ENCODE measurements at regions not wholly inside any gene's neighbourhood (a gene's known extent, or its start where the extent isn't known, plus 50 kb on each side); places are given as distances from the start of the nearest gene placed in this dataset.

DNA sequence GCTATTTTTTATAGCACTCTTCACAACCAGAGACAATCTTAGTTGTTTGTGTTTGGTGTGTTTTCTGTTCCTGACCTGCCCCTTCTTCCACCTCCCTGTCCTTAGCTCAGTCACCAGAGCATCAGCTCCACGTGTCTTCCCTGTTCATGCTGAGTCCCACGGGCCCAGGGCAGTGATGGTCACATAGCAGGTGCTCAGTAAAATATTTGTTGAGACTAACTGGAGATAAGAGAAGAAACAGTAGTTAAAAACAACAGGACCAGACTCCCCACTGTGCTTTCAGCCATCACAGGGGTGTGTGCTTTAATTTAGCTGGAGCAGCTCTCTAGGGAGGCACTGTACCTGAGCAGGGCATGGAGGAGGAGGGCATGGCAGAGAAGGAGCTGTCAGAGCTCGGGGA, 307.3 kb upstream of the ZNF32 start:
- DNase-seq = no peak

DNA sequence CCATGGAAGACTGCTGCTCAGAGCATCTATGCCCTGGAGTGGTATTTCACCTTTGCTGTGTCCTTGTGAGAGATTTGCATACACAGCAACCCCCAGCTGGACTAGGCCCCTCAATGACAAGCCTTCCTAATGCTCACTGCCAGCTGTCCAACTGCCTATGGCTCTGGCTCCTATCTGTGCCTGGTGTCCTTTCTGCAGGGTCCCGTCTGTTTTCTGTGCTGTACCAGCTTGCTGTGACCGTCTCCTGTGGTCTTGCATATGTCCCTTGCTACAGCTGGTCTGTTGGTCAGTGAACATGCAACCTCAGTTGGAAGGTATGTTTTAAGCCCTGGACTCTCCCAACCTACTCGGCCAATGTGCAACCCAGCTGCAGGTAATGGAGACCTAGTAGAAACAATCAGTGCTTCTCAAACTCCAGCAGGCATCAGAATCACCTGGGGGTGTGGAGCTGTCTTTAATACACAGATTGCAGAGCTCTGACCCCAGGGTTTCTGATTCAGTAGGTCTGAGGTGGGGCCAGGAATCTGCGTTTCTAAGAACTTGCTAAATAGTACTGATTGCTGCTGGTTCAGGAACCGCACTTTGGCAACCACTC, 306.4 kb upstream of the ZNF32 start:
- DNase-seq = no peak

- DNase-seq = no peak
These were observed 305.0 kb upstream of the ZNF32 start for GRCh38 chr10:43953672-43954071.

DNA sequence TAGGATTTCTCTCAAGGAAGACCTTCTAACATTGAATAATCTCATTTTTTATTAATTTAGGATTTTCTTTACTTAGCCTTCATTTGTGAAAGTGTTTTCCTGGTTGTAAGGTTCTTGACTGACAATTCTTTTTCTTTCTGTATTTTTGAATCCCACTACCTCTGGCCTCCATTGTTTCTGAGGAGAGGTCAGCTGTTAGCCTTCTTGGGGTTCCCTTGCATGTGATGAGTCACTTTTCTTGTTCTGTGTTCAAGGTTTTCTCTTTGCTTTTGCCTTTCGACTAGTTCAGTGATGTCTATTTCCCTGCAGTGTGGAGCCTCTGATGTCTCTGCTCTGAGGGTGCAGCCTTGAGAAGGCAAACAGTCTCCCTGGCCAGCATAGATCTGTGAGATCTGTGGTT, 304.1 kb upstream of the ZNF32 start:
- DNase-seq = no peak

DNA sequence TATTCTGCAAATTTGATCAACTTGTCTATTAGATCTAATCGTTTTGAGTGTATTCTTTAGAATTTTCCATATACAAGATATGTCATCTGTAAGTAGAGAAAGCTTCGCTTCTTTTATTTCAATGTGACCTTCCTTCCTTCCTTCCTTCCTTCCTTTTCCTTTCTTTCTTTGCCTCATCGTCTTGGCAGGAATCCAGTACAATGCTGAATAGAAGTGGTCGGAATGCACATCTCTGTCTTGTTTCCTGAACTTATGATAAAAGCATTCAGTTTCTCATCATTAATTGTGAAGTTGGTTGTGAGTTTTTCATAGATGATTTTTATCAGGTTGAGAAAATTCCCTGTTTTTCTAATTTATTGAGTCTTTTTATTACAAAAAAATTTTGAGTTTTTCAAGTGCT, 300.7 kb upstream of the ZNF32 start:
- no peak for DNase-seq

DNA sequence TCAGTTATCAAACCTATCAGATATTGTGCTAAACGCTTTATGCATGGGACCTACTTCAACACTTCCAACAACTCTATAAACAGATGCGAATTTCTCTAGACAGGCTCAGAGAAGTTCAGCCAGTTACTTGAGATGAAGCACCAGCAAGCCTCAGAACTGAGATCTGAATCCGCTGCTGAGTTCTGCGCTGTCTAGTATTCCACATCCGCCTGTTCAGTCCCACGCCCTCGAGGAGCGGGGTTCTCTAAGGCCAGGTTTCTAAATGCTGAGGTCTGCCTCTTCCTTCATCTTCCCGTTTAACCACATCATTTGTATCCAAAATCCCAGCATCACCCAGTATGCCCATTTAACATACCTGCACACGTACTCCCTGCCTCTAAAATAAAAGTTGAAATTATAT, 297.8 kb upstream of the ZNF32 start:
- no peak for DNase-seq

GRCh38 chr10:43945908-43946307, 297.2 kb upstream of the ZNF32 start:
- DNase-seq = no peak

GRCh38 chr10:43945094-43945730, 296.5 kb upstream of the ZNF32 start:
- DNase-seq = no peak

DNA sequence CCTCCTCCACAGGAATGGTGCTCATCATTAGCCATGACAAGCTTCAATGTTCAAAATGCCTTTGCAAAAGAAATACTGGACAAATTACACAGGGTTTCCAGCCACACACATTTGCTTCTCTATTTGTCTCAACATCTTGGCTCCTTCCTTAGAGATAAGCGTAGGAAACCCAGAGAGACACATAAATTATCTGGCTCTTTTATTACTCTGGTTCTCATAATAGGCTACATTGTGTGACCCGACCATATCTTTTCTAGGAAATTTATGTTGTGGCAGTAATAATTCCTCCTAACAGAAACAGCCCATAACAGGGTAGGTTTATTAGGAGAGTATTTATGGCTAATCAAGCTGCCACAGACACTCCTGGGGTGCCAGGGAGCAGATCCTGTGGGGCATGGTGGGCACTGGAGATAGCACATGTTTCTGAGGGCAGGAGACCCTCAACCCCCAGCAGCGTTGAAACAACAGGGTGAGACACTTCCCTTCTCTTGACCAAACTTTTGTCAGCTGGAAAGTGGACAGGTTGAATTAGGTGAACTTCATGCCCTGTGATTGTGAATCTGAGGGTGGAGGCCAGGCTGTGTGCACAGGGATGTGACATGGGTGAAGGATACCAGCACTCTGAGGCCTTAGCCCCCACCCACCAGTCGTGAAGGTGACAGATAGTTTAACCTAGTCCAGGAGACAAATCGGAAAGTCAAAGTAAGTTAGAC, 295.9 kb upstream of the ZNF32 start:
- DNase-seq = peak; percentile 11

DNA sequence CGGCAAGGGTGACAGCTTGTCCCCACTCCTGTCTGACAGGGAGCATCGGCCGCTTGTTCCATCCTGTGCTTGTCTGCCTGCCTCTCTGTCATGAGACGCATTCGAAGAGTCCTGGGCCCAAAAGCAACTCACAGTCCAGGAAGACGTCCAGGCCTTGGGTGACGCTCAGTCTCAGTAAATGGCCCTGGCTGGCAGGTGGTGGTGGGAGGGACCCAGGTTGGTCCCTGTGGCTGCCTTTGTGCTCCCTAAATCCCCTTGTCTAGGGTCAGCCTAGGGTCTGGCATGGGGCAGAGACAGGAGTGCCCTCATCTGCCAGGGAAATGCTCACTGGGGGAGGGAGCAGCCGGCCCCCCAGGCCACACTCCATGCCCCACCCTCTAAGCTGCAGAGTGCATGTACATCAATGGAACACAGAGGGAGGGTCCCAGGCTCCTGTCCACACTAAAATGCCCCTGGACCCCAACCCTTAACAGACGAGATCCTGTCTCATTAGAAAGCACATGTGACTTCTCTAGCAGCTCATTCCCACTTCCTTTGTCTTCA, 295.2 kb upstream of the ZNF32 start:
- DNase-seq = no peak

GRCh38 chr10:43943119-43943817, 294.6 kb upstream of the ZNF32 start:
- DNase-seq = no peak

- no peak for DNase-seq
These were observed 293.6 kb upstream of the ZNF32 start for GRCh38 chr10:43942096-43942850.

- DNase-seq = no peak
These were observed 292.5 kb upstream of the ZNF32 start for GRCh38 chr10:43940898-43941837.

GRCh38 chr10:43939939-43940820, 291.5 kb upstream of the ZNF32 start:
- DNase-seq = peak; percentile 41

- no peak for DNase-seq
These were observed 290.8 kb upstream of the ZNF32 start for GRCh38 chr10:43939389-43939938.

DNA sequence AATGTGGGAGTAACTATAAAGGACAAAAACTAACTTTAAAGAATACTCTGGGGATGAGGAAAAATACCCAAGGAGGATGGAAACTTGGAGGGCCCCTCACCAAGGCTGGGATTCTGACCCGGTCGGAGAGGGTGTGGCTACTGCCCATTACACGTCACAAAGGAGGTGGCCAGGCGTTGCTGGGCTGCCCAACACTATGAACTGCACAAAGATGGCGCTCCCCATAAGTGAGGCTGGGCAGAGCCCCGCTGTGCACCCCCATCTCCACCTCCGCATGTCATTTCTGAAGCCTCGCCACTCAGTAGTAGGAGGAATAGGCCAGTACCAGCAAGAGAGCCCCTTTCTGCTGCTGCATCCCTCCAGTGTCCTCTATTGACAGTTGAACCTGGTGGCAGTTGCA, 290.1 kb upstream of the ZNF32 start:
- DNase-seq = no peak

GRCh38 chr10:43931308-43931930, 282.7 kb upstream of the ZNF32 start:
- no peak for DNase-seq

DNA sequence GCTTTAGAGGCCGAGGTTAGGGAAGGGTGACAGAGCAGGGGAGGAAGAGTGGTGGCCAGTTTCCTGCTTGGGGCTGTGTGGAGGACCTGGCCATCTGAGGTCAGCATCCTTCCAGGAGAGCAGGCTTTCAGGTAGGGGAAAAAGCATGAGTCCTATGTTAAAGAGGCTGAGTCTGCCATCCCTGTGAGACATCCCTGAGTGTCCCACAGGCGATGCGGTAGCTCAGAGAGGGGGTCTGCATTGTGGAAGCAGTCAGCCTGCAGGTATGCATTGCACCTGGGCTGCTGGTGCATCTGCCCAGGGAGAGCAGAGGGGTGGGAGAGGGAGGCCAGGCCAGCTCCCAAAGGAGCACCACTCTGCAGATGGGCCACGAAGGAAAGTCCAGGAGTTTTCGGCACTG, 282.1 kb upstream of the ZNF32 start:
- no peak for DNase-seq

GRCh38 chr10:43930243-43930642, 281.6 kb upstream of the ZNF32 start:
- no peak for DNase-seq

Data from skin of body (tissue), 1 donor.